Activated T-helper 2 cell treated with anti-CD3 and anti-CD28 coated beads, Interferon-gamma antibody, Interleukin-2, Interleukin-4, amounts not matched to agents 10 μg/mL and 5 μg/mL and 100 μg/mL, durations not matched to agents 14 hours and 24 hours and 36 hours (primary cell): ENCODE measurements at regions not wholly inside any gene's neighbourhood (a gene's known extent, or its start where the extent isn't known, plus 50 kb on each side); places are given as distances from the start of the nearest gene placed in this dataset.
"Not testable (repeated sequence)": the region's sequence is repeated elsewhere in the genome, so short reads cannot be mapped to it uniquely, and the experiment has no call there.

Source experiments
- DNase-seq: peaks from one replicate; pipeline ENCODE4 v3.0.0; 2021; ENCODE audit warnings: low spot score
- H3K27ac Mint-ChIP-seq: one replicate; pipeline ENCODE4 v1.8.0; 2021; ENCODE audit warnings: mixed read lengths
- H3K27me3 Mint-ChIP-seq: one replicate; pipeline ENCODE4 v1.8.0; 2021; ENCODE audit warnings: low read depth, mixed read lengths
- H3K36me3 Mint-ChIP-seq: one replicate; pipeline ENCODE4 v1.8.0; 2021; ENCODE audit warnings: low read depth, mixed read lengths
- H3K4me1 Mint-ChIP-seq: one replicate; pipeline ENCODE4 v1.8.0; 2021; ENCODE audit warnings: low read depth, mixed read lengths
- H3K4me3 Mint-ChIP-seq: one replicate; pipeline ENCODE4 v1.8.0; 2021; ENCODE audit warnings: low read depth, mild to moderate bottlenecking, moderate library complexity, mixed read lengths
- H3K9me3 Mint-ChIP-seq: one replicate; pipeline ENCODE4 v1.8.0; 2021; ENCODE audit warnings: mixed read lengths
- intact Hi-C: fragments of 100-400 bp; cut with micrococcal nuclease; formaldehyde crosslinking; loops from one replicate; pipeline ENCODE4 v1.15.1; 2023

DNA sequence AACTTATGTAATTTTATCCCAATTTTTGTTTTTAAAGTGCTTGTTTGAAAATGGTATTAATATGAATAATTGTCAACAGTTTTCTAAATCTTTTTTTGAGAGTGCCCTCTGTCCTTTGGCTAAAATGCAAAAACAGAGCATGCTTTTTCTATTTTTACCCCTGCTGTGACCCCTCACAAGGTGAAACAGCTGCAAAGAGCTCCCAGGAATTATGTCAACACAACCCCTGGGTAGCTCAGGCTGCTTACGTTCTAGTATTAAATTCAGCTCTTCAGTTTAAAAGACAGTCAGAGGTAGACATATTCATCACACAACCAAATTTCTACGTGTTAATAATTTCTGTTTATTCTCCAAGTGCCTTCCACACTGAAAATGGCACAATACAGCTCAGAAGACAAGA lies 367.5 kb downstream of the PRDM5 start:
- no peak for DNase-seq
- no peaks in the 10 kb centered on the region for H3K9me3 Mint-ChIP-seq
- intact Hi-C loops = no loop called here
- H3K27me3 Mint-ChIP-seq = no peaks in the 10 kb centered on the region
- no peaks in the 10 kb centered on the region for H3K36me3 Mint-ChIP-seq
- no peaks in the 10 kb centered on the region for H3K4me1 Mint-ChIP-seq
- H3K4me3 Mint-ChIP-seq = no peak overlapping the region
- H3K27ac Mint-ChIP-seq = no peak overlapping the region

DNA sequence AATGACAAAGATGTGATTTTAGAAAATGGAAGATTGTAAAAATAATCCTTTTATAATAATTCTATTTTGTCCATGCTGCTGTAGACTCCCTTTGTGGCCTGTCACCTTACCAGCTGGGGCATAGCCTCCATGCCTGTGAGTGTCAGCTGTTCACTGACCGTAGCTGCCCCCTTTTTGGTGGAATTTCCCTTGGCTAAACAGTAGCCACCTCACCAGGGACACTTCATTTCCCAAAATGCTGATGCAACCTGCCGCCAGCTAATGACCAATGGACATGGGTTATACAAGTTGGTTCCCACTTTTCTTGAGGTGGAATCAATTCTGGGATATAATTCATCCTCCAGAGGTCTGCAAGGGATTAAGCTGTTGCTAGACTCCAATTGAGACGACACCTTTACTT lies 368.4 kb downstream of the PRDM5 start:
- intact Hi-C loops = no loop called here
- H3K27ac Mint-ChIP-seq = no peak overlapping the region
- DNase-seq = no peak
- no peak overlapping the region for H3K4me3 Mint-ChIP-seq
- H3K36me3 Mint-ChIP-seq = no peaks in the 10 kb centered on the region
- no peaks in the 10 kb centered on the region for H3K4me1 Mint-ChIP-seq
- no peaks in the 10 kb centered on the region for H3K9me3 Mint-ChIP-seq
- H3K27me3 Mint-ChIP-seq = no peaks in the 10 kb centered on the region

DNA sequence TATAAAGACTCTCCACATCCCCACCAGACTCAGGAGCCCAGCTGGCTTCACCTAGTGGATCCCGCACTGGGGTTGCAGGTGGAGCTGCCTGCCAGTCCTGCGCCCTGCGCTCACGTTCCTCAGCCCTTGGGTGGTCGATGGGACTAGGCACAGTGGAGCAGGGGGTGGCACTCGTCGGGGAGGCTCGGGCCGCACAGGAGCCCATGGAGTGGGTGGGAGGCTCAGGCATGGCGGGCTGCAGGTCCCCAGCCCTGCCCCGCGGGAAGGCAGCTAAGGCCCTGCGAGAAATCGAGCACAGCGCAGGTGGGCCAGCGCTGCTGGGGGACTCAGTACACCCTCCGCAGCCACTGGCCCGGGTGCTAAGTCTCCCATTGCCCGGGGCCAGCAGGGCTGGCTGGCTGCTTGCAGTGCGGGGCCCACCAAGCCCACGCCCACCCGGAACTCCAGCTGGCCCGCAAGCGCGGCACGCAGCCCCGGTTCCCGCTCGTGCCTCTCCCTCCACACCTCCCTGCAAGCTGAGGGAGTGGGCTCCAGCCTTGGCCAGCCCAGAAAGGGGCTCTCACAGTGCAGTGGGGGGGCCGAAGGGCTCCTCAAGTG lies 371.8 kb downstream of the PRDM5 start:
- intact Hi-C loops, H3K27ac Mint-ChIP-seq, H3K9me3 Mint-ChIP-seq, H3K27me3 Mint-ChIP-seq, H3K4me3 Mint-ChIP-seq, H3K4me1 Mint-ChIP-seq, H3K36me3 Mint-ChIP-seq, DNase-seq: not testable (repeated sequence)

DNA sequence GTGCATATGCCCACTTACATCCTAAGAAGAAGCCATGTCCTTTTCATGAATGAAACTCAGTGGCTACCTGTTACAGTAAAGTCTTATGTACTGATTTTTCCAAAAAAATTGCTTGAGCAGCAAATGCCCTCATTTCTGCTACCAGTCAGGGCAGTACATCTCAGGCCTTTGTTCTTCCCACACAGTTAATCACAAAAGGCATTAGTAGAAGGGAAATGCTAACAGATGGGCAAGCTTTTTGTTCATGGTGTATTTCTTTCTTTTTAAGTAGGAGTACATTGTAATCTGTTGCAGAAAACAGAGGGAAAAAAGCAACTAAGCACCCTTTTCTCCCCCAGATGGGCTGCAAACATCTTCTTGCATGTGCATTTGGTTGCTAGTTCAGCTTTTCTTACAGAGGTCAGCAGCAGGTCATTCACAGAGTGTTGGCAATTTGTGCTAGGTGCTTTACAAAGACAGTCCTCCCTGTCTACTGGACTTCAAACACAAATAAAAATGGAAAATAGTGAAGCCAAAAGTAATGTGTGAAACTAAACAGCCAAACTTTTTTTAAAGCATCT lies 373.4 kb downstream of the PRDM5 start:
- Mint-ChIP-seq H3K27ac (no peak overlapping the region), H3K27me3 (no peaks in the 10 kb centered on the region), H3K4me1 (no peaks in the 10 kb centered on the region), H3K9me3 (no peaks in the 10 kb centered on the region), H3K36me3 (no peaks in the 10 kb centered on the region), H3K4me3 (no peak overlapping the region)
- no peak for DNase-seq
- intact Hi-C loops = no loop called here

DNA sequence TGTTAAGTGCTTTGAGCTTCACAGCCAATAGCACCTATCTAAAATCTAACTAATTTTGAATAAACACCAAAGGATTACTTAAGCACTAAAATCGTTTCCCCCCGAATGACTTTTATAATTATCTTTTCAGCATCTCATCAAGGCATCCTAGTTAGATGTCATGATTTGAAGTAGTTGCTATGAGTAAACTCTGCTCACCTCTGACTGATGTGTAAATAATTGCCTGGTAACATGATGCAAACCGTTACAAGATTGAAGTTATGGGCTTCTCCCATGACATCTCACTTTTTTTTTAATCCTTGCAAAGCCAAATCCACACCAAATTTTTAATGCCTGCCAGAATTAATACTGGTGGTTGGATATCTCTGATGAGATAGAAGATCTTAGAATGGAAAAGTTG lies 377.1 kb downstream of the PRDM5 start:
- no peak overlapping the region for H3K27ac Mint-ChIP-seq
- H3K36me3 Mint-ChIP-seq = no peaks in the 10 kb centered on the region
- H3K4me1 Mint-ChIP-seq = no peaks in the 10 kb centered on the region
- intact Hi-C loops = no loop called here
- no peaks in the 10 kb centered on the region for H3K9me3 Mint-ChIP-seq
- DNase-seq = no peak
- H3K27me3 Mint-ChIP-seq = no peaks in the 10 kb centered on the region
- no peak overlapping the region for H3K4me3 Mint-ChIP-seq

DNA sequence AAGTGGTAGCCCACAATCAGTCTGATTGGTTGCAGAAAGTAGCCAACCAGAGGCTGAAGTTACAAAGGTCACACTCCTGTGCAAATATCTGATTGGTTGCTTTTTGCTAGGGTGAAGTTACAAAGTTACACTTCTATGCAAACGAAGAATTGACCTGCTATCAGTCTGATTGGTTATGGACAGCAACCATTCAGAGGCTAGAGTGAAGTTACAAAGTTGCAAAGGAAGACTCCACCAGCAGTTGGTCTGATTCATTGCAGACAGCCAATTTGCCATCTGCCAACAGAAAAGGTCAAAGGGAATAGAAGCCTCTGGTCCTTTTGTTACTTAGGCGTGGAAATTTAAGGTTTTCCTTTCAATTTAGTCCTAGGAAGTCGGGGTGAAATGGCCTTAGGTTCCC lies 377.7 kb downstream of the PRDM5 start:
- Mint-ChIP-seq H3K27ac (no peak overlapping the region), H3K27me3 (no peaks in the 10 kb centered on the region), H3K9me3 (no peaks in the 10 kb centered on the region), H3K4me3 (no peak overlapping the region), H3K36me3 (no peaks in the 10 kb centered on the region), H3K4me1 (no peaks in the 10 kb centered on the region)
- intact Hi-C loops = no loop called here
- DNase-seq = no peak

DNA sequence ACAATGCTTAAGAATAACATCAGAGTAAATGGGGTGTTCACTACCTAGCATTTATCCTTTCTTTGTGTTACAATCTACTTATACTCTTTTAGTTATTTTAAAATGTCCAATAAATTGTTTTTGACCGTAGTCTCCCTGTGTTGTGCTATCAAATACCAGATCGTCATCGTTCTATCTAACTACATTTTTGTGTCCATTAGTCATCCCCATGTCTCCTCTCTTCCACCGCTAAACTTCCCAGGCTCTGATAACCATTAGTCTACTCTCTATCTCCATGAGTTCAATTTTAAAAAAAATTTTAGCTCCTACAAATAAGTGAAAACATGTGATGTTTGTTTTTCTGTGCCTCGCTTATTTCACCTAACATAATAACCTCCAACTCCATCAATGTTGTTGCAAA lies 381.9 kb downstream of the PRDM5 start:
- no peaks in the 10 kb centered on the region for H3K36me3 Mint-ChIP-seq
- DNase-seq = no peak
- H3K4me1 Mint-ChIP-seq = no peaks in the 10 kb centered on the region
- no peaks in the 10 kb centered on the region for H3K9me3 Mint-ChIP-seq
- no peak overlapping the region for H3K4me3 Mint-ChIP-seq
- intact Hi-C loops = no loop called here
- no peaks in the 10 kb centered on the region for H3K27me3 Mint-ChIP-seq
- no peak overlapping the region for H3K27ac Mint-ChIP-seq

DNA sequence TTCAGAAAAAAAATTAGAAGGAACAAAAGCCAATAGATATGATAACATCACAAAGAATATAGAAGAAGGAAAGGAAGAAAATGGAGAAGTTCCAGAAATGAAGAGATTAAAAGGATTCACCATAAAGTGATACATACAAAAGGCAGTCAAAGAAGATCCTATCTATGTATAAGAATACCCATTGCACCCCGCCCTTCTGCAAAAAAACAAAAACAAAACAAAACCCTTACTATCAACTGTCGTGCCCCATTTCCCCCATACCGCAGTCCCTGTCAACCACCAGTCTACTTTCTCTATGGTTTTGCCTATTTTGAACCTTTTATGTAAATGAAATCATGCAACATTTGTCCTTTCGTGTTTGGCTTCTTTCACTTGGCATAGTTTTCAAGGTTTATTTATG lies 385.6 kb downstream of the PRDM5 start:
- Mint-ChIP-seq H3K27me3 (no peaks in the 10 kb centered on the region), H3K36me3 (no peaks in the 10 kb centered on the region), H3K4me1 (no peaks in the 10 kb centered on the region), H3K9me3 (no peaks in the 10 kb centered on the region), H3K27ac (no peak overlapping the region), H3K4me3 (no peak overlapping the region)
- intact Hi-C loops = no loop called here
- DNase-seq = no peak

DNA sequence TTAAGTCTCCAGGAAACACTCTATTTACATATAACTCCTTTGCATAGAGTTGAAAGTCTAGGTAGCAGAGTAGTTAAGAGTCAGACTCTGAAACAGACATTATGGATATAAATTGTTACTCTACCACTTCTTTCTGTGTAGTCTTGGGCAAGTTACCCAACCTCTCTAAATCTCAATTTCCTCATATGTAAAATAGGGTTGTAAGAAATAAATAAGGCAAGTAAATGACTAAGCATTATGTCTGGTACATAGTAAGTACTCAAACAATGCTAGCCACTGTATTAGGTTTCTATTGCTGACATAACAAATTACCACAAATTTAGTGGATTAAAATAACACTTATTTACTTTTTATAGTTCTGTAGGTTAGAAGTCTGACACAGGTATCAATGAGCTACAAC lies 394.1 kb downstream of the PRDM5 start:
- Mint-ChIP-seq H3K36me3 (no peaks in the 10 kb centered on the region), H3K27ac (no peak overlapping the region), H3K9me3 (no peaks in the 10 kb centered on the region), H3K4me3 (no peak overlapping the region), H3K4me1 (no peaks in the 10 kb centered on the region), H3K27me3 (no peaks in the 10 kb centered on the region)
- intact Hi-C loops = no loop called here
- DNase-seq = no peak

DNA sequence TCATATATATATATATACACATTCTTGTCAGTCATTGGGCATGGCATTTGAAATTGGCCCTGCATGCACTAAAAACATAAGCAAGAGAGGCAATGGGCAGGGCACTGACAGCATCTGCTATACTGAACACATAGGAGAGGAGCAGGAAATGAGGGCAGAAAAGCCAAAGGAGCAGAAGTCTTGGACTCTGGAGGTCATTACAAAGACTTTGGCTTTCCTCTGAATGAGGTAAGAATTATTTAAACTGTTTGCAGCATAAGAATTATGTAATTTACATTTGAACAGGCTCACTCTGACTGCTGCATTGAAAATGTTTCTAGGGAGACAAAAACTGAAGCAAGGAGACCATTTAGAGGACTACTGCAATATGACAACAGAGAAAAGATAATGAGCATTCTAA lies 396.5 kb downstream of the PRDM5 start:
- no peak for DNase-seq
- intact Hi-C loops = no loop called here
- Mint-ChIP-seq H3K36me3 (no peaks in the 10 kb centered on the region), H3K4me1 (no peaks in the 10 kb centered on the region), H3K27ac (no peak overlapping the region), H3K4me3 (no peak overlapping the region), H3K9me3 (no peaks in the 10 kb centered on the region), H3K27me3 (no peaks in the 10 kb centered on the region)

DNA sequence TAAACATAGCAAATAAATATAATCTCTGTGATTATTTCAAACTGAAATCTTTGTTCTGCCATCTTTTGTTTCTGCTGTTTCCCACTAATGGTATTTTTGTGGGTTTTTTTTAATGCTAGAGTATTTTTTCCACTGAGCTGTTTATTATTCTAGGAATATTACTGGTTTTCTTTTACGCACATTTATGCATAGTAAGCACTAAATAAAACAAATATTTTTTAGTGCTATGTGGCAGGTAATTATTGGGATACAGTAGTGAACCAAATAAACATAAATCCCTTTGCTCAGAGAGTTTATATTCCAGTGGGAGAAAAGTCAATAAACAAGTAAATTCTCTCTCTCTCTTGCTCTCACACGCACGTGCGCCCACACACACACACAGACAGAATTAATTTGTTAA lies 397.4 kb downstream of the PRDM5 start:
- no peaks in the 10 kb centered on the region for H3K36me3 Mint-ChIP-seq
- intact Hi-C loops = no loop called here
- no peaks in the 10 kb centered on the region for H3K27me3 Mint-ChIP-seq
- no peaks in the 10 kb centered on the region for H3K9me3 Mint-ChIP-seq
- H3K4me3 Mint-ChIP-seq = no peak overlapping the region
- H3K27ac Mint-ChIP-seq = no peak overlapping the region
- no peaks in the 10 kb centered on the region for H3K4me1 Mint-ChIP-seq
- DNase-seq = no peak

DNA sequence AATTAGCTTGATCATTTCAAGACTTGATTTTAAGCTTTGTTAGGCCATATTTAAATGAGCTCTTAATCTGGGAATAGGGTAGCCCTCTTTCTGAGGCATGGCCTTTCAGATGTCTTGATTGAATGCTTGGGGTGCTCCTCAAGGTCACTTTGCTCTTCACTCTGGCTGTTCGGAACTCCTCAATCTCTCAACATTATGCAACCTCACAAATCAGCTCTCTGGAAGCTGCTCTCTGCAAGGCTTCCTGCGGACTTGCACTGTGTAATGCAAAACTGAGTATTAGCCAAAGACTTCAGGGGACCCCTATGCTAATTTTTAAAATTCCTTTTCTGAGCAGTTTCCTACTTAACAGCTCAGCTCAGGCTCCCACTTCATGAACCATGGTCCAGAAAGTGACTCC lies 398.3 kb downstream of the PRDM5 start:
- no peak for DNase-seq
- Mint-ChIP-seq H3K27ac (no peak overlapping the region), H3K36me3 (no peaks in the 10 kb centered on the region), H3K27me3 (no peaks in the 10 kb centered on the region), H3K4me1 (no peaks in the 10 kb centered on the region), H3K9me3 (no peaks in the 10 kb centered on the region), H3K4me3 (no peak overlapping the region)
- intact Hi-C loops = no loop called here

DNA sequence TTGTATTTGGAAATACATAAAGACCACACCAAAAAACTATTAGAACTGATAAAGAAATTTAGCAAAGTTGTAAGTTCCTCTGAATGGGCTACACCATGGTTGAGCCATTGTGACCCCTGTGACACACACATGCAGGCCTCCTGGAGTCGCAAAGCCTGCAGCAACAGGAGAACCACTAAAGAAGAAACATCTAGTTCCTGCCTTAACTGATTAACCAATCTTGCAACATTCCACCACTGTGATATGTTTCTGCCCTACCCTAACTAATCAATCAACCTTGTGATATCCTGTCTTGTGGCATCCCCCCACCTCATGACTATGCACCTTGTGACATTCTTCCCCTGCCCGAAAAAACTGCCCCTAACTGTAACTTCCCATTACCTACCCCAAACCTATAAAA lies 401.8 kb downstream of the PRDM5 start:
- H3K27me3 Mint-ChIP-seq = no peaks in the 10 kb centered on the region
- no peak overlapping the region for H3K4me3 Mint-ChIP-seq
- H3K36me3 Mint-ChIP-seq = no peaks in the 10 kb centered on the region
- no peak for DNase-seq
- no peaks in the 10 kb centered on the region for H3K4me1 Mint-ChIP-seq
- no peak overlapping the region for H3K27ac Mint-ChIP-seq
- H3K9me3 Mint-ChIP-seq = no peaks in the 10 kb centered on the region
- intact Hi-C loops = no loop called here

DNA sequence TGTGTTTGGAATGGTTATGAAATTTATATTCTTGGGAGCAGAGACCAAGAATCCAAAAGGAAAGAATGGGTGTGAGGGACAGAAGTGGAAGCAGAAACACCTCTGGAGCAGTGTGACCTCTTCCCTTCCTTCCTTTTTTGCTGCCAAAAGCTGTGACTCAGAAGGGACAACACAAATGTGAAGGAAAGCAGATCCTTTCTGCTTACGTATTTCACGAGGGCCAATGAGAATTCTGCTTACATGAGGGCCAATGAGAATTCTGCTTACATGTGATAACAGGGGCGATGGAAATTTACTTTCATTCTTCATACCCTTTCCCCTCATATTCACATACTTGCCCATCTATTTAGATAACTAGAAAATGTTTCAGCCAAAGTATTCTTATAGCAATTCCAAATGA lies 404.6 kb downstream of the PRDM5 start:
- Mint-ChIP-seq H3K27ac (no peak overlapping the region), H3K4me3 (no peak overlapping the region), H3K9me3 (no peaks in the 10 kb centered on the region)

More for the DNA sequence above, 404.6 kb downstream of the PRDM5 start:
- H3K4me1 Mint-ChIP-seq = no peaks in the 10 kb centered on the region
- DNase-seq = no peak
- intact Hi-C loops = no loop called here
- no peaks in the 10 kb centered on the region for H3K27me3 Mint-ChIP-seq
- H3K36me3 Mint-ChIP-seq = no peaks in the 10 kb centered on the region
